PC-9 (cell line): ENCODE measurements at regions not wholly inside any gene's neighbourhood (a gene's known extent, or its start where the extent isn't known, plus 50 kb on each side); places are given as distances from the start of the nearest gene placed in this dataset.

ENCODE experiments used
- BruUV-seq: library from RNA; stranded (reverse); fragments of 400-500 nt; replicated peaks from 2 replicates; lab custom pipeline; 2021; lab: Mats Ljungman, UMichigan
- CTCF ChIA-PET: fragments of 300-600 bp; sonication (Branson Sonifier 250); formaldehyde crosslinking; loops from one replicate; lab custom pipeline; 2022; ENCODE audit warnings: antibody characterized with exemption; lab: Charles Lee
- POLR2A ChIA-PET: fragments of 300-600 bp; sonication (Branson Sonifier 250); formaldehyde crosslinking; loops from one replicate; lab custom pipeline; 2022; ENCODE audit warnings: antibody characterized with exemption; ENCODE audit not compliant: unreplicated experiment; lab: Charles Lee
- DNase-seq, 2 experiments: peaks; one replicate each; pipeline versions ENCODE4 v3.0.0 to v3.0.0-alpha.2; 2015 to 2022; ENCODE audit warnings: mixed read lengths in 1 of 2
- H2AFZ ChIP-seq: fragments of 200-600 bp; sonication (generic); 2 replicates; pipeline ENCODE4 v1.8.1; 2017; ENCODE audit warnings: antibody characterized with exemption
- H3F3A ChIP-seq: fragments of 200-600 bp; sonication (generic); 2 replicates; pipeline ENCODE4 v1.8.1; 2017; ENCODE audit warnings: antibody characterized with exemption, mild to moderate bottlenecking, low read depth; ENCODE audit not compliant: insufficient read depth
- H3K27ac ChIP-seq: fragments of 200-600 bp; sonication (generic); 2 replicates; pipeline ENCODE4 v1.6.1; 2016; ENCODE audit warnings: mixed run types
- H3K27me3 ChIP-seq: fragments of 200-600 bp; sonication (generic); 2 replicates; pipeline ENCODE4 v1.6.1; 2016; ENCODE audit warnings: low read depth, mixed run types; ENCODE audit not compliant: insufficient read depth
- H3K36me3 ChIP-seq: fragments of 200-600 bp; sonication (generic); 2 replicates; pipeline ENCODE4 v1.6.1; 2016; ENCODE audit warnings: low read depth, mixed run types
- H3K4me1 ChIP-seq: fragments of 200-600 bp; sonication (generic); replicated peaks from 2 replicates; pipeline ENCODE4 v1.6.1; 2016; ENCODE audit warnings: mixed run types; ENCODE audit not compliant: insufficient read depth
- H3K4me2 ChIP-seq: fragments of 200-600 bp; sonication (generic); 2 replicates; pipeline ENCODE4 v1.6.1; 2017; ENCODE audit warnings: mixed run types
- H3K4me3 ChIP-seq: fragments of 200-600 bp; sonication (generic); 2 replicates; pipeline ENCODE4 v1.6.1; 2016; ENCODE audit warnings: mixed run types
- H3K79me2 ChIP-seq: fragments of 200-600 bp; sonication (generic); 2 replicates; pipeline ENCODE4 v1.6.1; 2017; ENCODE audit warnings: low read depth, mixed run types
- H3K9me2 ChIP-seq: fragments of 200-600 bp; sonication (generic); 2 replicates; pipeline ENCODE4 v1.8.1; 2017; ENCODE audit warnings: mild to moderate bottlenecking; ENCODE audit not compliant: insufficient read depth
- H3K9me3 ChIP-seq: fragments of 200-600 bp; sonication (generic); 2 replicates; pipeline ENCODE4 v1.8.1; 2016; ENCODE audit warnings: low read depth; ENCODE audit not compliant: insufficient read depth
- H4K20me1 ChIP-seq: fragments of 200-600 bp; sonication (generic); 2 replicates; pipeline ENCODE4 v1.8.1; 2017; ENCODE audit not compliant: insufficient read depth
- EZH2 ChIP-seq: fragments of 200-600 bp; sonication (generic); IDR thresholded peaks from 2 replicates; pipeline ENCODE4 v1.8.0; 2017; ENCODE audit warnings: antibody characterized with exemption, low read depth
- intact Hi-C: fragments of 100-400 bp; cut with micrococcal nuclease; formaldehyde crosslinking; loops from one replicate; pipeline ENCODE4 v1.10.0; 2022; ENCODE audit not compliant: unreplicated experiment
- TF ChIP-seq, protein P1 (sequence below): fragments of 200-600 bp; sonication (generic); conservative IDR thresholded peaks from 2 replicates; pipeline ENCODE4 v1.6.1; 2017; ENCODE audit warnings: mixed run types, antibody characterized with exemption, mild to moderate bottlenecking, moderate library complexity

DNA sequence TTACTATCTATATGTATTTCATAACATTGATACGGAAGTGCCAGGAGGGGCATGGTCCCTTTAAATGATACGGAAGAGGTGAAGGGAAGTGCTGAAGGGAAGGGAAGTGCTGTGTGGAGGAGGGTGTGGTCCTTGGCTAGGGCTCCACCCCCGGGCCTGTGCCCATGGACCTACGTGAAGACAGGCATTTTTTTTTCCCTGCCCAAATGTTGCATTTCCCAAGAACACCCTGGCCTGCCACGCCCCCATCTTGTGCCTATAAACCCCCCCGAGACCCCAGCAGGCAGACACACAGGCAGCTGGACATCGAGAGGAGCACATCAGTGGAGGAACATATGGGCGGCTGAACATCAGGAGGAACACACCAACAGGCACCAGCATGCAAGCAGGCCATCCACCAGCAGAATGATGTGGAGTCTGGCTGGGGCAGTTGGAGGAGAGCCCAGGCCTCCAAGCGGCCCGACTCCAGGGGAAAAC lies 134.1 kb downstream of the SLC41A2 start:
- Histone ChIP-seq H3F3A (no peaks in the 10 kb centered on the region), H3K36me3 (no peaks in the 10 kb centered on the region), H3K4me2 (no peak overlapping the region), H3K27me3 (no peaks in the 10 kb centered on the region), H3K4me3 (no peak overlapping the region), H3K4me1 (no peaks in the 10 kb centered on the region), H3K27ac (no peak overlapping the region), H2AFZ (no peak overlapping the region), H3K9me2 (no peaks in the 10 kb centered on the region), H3K79me2 (no peaks in the 10 kb centered on the region), H4K20me1 (no peaks in the 10 kb centered on the region), H3K9me3 (0 out of 2 replicates have a peak, but pooled peaks cover 4% of the 10 kb centered on the region)
- intact Hi-C loops, result no loop called here
- TF ChIP-seq, protein P1, sequence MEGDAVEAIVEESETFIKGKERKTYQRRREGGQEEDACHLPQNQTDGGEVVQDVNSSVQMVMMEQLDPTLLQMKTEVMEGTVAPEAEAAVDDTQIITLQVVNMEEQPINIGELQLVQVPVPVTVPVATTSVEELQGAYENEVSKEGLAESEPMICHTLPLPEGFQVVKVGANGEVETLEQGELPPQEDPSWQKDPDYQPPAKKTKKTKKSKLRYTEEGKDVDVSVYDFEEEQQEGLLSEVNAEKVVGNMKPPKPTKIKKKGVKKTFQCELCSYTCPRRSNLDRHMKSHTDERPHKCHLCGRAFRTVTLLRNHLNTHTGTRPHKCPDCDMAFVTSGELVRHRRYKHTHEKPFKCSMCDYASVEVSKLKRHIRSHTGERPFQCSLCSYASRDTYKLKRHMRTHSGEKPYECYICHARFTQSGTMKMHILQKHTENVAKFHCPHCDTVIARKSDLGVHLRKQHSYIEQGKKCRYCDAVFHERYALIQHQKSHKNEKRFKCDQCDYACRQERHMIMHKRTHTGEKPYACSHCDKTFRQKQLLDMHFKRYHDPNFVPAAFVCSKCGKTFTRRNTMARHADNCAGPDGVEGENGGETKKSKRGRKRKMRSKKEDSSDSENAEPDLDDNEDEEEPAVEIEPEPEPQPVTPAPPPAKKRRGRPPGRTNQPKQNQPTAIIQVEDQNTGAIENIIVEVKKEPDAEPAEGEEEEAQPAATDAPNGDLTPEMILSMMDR, result no peak
- no peak for TF ChIP-seq EZH2
- BruUV-seq, result no TSS peak
- no peak for DNase-seq
- POLR2A ChIA-PET, result interaction anchor here (0.6 kb wide), 1 partner anchor 172 kb away, joined by 17 read pairs; no protein-coding TSS in a partner anchor
- CTCF ChIA-PET, result no interaction called here

DNA sequence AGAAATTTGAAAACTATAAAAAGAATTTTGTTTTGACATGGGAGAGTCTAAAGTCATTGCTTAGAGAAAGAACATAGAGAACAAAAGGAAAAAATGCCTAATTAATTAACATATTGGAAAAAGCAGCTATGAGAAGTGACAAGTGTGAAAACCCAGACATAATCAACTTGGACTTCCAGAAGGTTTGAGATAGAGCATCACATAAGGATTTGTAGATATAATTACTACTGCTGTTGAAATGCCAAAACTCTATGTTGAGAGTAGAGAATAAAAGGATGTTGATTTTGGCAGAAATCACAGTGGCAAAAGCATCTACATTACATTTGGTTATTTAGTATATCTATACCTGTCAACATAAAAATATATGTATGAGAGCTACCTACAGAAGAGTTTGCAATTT lies 135.1 kb downstream of the SLC41A2 start:
- H3K36me3 ChIP-seq, result no peaks in the 10 kb centered on the region
- H3K27me3 ChIP-seq, result no peaks in the 10 kb centered on the region
- ChIA-PET CTCF (no interaction called here), POLR2A (no interaction called here)
- no peak for DNase-seq
- intact Hi-C loops, result no loop called here
- no peak overlapping the region for H3K4me2 ChIP-seq
- no peaks in the 10 kb centered on the region for H3K4me1 ChIP-seq
- BruUV-seq, result no TSS peak
- H3K9me3 ChIP-seq, result 0 out of 2 replicates have a peak, but pooled peaks cover 4% of the 10 kb centered on the region
- no peaks in the 10 kb centered on the region for H3K79me2 ChIP-seq
- no peak overlapping the region for H3K27ac ChIP-seq
- TF ChIP-seq, protein P1, result no peak
- TF ChIP-seq EZH2, result no peak
- H3F3A ChIP-seq, result no peaks in the 10 kb centered on the region
- H3K4me3 ChIP-seq, result no peak overlapping the region
- H4K20me1 ChIP-seq, result no peaks in the 10 kb centered on the region
- H2AFZ ChIP-seq, result no peak overlapping the region
- no peaks in the 10 kb centered on the region for H3K9me2 ChIP-seq

DNA sequence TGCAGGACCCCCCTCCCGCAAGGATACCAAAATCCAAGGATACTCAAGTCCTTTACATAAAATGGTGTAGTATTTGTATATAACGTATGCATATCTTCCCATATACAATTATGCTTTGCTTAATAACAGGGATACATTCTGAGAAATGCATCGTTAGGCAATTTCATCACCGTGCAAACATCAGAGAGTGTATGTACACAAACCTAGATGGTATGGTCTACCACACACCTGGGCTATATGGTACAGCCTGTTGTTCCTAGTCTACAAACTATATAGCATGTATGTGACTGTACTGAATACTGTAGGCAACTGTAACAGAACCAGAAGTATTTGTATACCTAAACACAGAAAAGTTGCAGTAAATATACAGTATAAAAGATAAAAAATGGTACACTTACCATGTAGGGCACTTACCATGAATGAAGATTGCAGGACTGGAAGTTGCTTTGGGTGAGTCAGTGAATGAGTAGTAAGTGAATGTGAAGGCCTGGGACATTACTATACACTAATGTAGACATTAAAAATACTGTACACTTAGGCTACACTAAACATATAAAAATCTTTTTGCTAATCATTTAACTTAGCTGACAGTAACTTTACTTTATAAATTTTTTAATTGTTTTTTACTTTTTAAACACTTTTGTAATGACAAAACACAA lies 141.1 kb downstream of the SLC41A2 start:
- no peak for DNase-seq
- no peak overlapping the region for H3K4me3 ChIP-seq
- TF ChIP-seq EZH2, result no peak
- TF ChIP-seq, protein P1, result no peak
- H3K4me2 ChIP-seq, result no peak overlapping the region
- ChIA-PET CTCF (no interaction called here), POLR2A (no interaction called here)
- H3K36me3 ChIP-seq, result no peaks in the 10 kb centered on the region
- H3K27me3 ChIP-seq, result no peaks in the 10 kb centered on the region
- no peaks in the 10 kb centered on the region for H3K9me2 ChIP-seq
- BruUV-seq, result no TSS peak
- no peaks in the 10 kb centered on the region for H3K9me3 ChIP-seq
- H2AFZ ChIP-seq, result no peak overlapping the region
- H3K27ac ChIP-seq, result no peak overlapping the region
- H3K79me2 ChIP-seq, result no peaks in the 10 kb centered on the region
- intact Hi-C loops, result loop anchor here (1.0 kb wide), 1 partner anchor 13 kb away; no protein-coding TSS in a partner anchor
- H3F3A ChIP-seq, result no peaks in the 10 kb centered on the region
- no peaks in the 10 kb centered on the region for H3K4me1 ChIP-seq
- H4K20me1 ChIP-seq, result no peaks in the 10 kb centered on the region
